ENCODE measurements at regions not wholly inside any gene's neighbourhood (a gene's known extent, or its start where the extent isn't known, plus 50 kb on each side); places are given as distances from the start of the nearest gene placed in this dataset.

- DNase-seq (ENCODE audit: low read depth, low spot score): no peak
Observed at GRCh38 chr4:63632858-63633257, 776.4 kb downstream of the TECRL start.

DNA sequence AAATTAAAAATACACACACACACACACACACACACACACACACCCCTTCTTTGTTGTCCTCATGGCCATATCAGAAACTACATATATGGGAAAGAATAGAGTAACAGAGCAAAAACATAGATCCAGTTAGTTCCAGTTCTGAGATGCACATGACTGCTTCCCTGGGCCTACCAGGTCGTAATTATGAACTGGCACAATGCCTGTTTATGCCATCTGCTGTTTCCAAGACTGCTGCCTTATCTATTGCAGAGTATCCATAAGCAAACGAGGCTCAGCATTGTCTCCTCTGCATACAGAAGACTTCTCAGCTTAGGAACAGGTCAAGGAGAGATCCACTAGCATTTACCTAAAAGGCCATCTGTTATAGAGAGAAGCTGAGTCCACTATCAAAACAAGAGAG, 789.0 kb downstream of the TECRL start:
- no peak for DNase-seq (ENCODE audit: low read depth, low spot score)

GRCh38 chr4:63619771-63620170, 789.5 kb downstream of the TECRL start:
- DNase-seq (ENCODE audit: low read depth, low spot score): no peak

DNA sequence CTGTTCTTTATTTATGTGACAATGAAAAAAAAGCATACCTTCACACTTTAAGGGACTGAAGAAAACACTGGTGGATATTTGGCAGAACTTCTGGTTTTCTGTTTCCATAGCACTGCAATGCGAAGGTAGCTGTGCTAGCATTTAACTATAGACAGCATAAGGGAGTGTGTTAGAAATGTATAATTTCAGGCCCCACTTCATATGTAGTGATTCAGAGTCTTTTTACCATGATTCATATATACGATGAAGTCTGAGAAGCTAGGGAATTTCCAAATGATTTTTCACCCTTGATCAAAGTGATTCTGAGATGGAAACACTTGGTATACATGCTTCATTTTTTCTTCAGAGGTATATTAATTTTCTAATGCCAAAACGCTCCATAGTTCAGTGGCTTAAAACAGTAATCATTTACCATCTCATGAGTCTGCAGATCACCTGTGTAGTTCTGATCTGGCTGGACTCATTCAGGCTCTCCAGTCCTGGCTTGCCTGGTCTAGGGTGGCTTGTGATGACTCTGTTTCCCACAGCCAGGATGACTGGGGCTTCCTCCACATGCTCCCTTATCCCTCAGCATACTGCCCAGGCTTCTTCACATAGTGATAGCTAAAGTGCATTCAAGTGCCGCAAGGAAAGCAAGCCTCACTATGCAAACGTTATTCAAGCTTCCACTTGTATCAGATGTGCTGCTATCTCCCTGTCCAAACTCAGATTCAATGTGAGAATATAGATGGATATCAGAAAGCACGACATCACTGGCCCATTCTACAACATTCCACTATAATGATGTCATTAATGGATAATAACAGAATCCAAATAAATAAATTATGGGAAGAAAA, 790.1 kb downstream of the TECRL start:
- no peak for DNase-seq (ENCODE audit: low read depth, low spot score)

DNA sequence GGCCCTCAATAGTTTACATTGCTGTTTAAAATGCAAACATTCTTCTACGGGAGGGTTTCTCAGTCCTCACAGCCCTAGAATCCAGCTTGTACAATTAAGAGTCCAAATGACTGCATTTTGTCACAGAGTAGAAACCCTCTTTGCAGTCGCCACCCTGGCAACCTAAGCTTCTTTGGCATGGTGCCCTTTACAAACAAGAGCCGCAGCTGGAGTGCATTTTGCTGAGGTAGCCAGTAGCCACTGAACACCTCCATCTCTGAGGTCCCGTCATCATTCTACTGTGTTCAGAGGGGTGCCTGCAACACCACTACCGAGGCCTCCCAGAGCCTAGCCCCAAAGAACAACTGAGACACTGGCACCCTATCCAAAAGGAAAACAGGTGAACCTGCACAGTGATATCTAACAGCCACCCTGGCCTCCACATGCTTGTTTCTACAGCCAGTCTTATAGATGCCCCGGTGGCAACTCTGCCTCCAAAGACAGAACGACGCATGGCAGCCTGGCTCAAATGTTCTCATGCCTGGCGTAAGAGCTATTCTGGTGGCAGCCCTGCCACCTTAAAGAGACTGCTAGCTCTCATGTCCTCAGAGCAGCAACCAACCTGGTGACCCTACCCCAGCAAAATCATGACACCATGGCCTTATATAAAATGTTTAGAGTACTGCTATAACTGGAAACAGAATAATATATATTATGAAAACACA, 801.9 kb downstream of the TECRL start:
- no peak for DNase-seq (ENCODE audit: low read depth, low spot score)

DNA sequence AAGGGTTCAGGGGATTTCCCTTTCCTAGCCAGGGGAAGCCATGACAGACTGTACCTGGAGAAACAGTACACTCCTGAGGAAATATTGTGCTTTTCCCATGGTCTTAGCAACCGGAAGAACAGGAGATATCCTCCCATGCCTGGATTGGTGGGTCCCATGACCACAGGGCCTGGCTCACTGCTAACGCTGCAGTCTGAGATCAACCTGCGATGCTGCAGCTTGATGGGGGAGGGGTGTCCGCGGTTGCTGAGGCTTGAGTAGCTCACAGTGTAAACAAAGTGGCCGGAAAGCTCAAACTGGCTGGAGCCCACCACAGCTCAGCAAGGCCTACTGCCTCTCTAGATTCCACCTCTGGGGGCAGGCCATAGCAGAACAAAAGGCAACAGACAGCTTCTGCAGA, 819.5 kb downstream of the TECRL start:
- no peak for DNase-seq (ENCODE audit: low read depth, low spot score)

- DNase-seq (ENCODE audit: low read depth, low spot score): no peak
Observed at GRCh38 chr4:63583561-63583960, 825.7 kb downstream of the TECRL start.

GRCh38 chr4:63583007-63583406, 826.2 kb downstream of the TECRL start:
- no peak for DNase-seq (ENCODE audit: low read depth, low spot score)

GRCh38 chr4:63580796-63581475, 828.3 kb downstream of the TECRL start:
- no peak for DNase-seq (ENCODE audit: low read depth, low spot score)

DNA sequence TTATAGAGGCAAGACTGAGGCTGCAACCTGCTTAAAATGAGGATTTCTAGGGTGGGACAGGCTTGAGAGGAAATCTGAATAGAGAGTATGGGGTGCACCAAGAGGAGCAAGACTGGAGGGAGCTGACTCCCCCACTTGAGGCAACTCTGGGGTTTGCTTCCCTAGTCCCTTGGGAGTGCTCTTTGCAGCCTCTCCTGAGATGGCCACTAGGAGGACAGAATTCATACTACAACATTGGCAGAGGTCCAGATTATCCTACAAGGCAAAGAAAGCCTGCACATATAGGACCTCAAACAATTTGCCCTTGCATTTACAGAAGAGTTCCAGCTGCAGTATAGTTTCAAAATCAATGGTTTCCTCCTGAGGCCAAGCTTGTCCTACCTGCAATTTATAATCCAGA, 830.9 kb downstream of the TECRL start:
- no peak for DNase-seq (ENCODE audit: low read depth, low spot score)

- no peak for DNase-seq (ENCODE audit: low read depth, low spot score)
Observed at GRCh38 chr4:63566658-63567057, 842.6 kb downstream of the TECRL start.

- DNase-seq (ENCODE audit: low read depth, low spot score): no peak
Observed at GRCh38 chr4:63563288-63564014, 845.8 kb downstream of the TECRL start.

- DNase-seq (ENCODE audit: low read depth, low spot score): no peak
Observed at GRCh38 chr4:63558709-63559108, 850.5 kb downstream of the TECRL start.

DNA sequence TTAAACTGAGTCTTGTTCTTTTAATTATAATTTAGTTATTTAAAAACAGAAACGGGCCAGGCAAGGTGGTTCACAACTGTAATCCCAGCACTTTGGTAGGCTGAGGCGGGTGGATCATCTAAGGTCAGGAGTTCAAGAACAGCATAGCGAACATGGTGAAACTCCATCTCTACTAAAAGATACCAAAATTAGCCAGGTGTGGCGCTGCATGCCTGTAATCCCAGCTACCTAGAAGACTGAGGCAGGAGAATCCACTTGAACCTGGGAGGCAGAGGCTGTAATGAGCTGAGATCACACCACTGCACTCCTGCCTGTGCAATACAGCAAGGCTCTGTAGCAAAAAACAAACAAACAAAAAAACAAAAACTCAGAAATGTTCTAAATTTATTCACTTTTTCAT, 852.9 kb downstream of the TECRL start:
- DNase-seq (ENCODE audit: low read depth, low spot score): no peak

DNA sequence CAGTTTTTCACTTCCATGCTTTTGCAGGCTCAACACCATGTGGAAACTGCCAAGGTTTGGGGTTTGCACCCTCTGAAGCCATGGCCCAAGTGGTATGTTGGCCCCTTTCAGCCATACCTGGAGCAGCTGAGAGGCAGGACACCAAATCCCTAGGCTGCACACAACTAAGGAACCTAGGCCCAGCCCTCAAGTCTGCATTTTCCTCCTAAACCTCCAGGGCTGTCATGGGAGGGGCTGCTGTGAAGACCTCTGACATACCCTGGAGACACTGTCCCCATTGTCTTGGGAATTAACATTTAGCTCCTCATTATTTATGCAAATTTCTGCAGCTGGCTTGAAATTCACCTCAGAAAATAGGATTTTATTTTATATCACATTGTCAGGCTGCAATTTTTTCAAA, 856.1 kb downstream of the TECRL start:
- no peak for DNase-seq (ENCODE audit: low read depth, low spot score)

GRCh38 chr4:63541828-63542227, 867.4 kb downstream of the TECRL start:
- DNase-seq (ENCODE audit: low read depth, low spot score): no peak

GRCh38 chr4:63529581-63530337, 879.5 kb downstream of the TECRL start:
- no peak for DNase-seq (ENCODE audit: low read depth, low spot score)

- no peak for DNase-seq (ENCODE audit: low read depth, low spot score)
Observed at GRCh38 chr4:63528256-63528991, 880.8 kb downstream of the TECRL start.

- no peak for DNase-seq (ENCODE audit: low read depth, low spot score)
Observed at GRCh38 chr4:63526251-63526650, 883.0 kb downstream of the TECRL start.

GRCh38 chr4:63524764-63525163, 884.5 kb downstream of the TECRL start:
- no peak for DNase-seq (ENCODE audit: low read depth, low spot score)

Data from smooth muscle cell of the brain vasculature (primary cell).